ENCODE measurements at regions not wholly inside any gene's neighbourhood (a gene's known extent, or its start where the extent isn't known, plus 50 kb on each side); places are given as distances from the start of the nearest gene placed in this dataset.

GRCh38 chr6:44029444-44030185 lies 97.6 kb downstream of the MRPL14 start:
- peaks cover 9 to 10% of the 10 kb centered on the region in 2 donors for H3K4me1 ChIP-seq (ENCODE audit: control insufficient read depth in 1 of 2, insufficient read depth in 2 of 2, low read length in 2 of 2)
- H3K4me2 ChIP-seq (replicated peaks; ENCODE audit: extremely low read depth, low read length, poor library complexity, severe bottlenecking) = no peak overlapping the region
- Mint-ChIP-seq H3K4me3 (peak overlapping the region in 1 of 2 donors; percentile 48), H3K27ac (peak overlapping the region in 1 of 7 donors; percentile 2), H3K9me3 (peaks cover 0 to 2% (median 0%) of the 10 kb centered on the region in 7 donors), H3K36me3 (no peaks in the 10 kb centered on the region), H3K4me1 (peaks cover 10% of the 10 kb centered on the region), H3K27me3 (ENCODE audit: low read depth in 3 of 3) (peaks cover 11 to 16% (median 13%) of the 10 kb centered on the region in 3 donors)
- H2AFZ ChIP-seq (ENCODE audit: insufficient read depth, low read depth, low read length, poor library complexity, severe bottlenecking) = no peak overlapping the region
- H3K36me3 ChIP-seq (replicated peaks in 1 of 2; ENCODE audit: control insufficient read depth in 1 of 2, insufficient read depth in 2 of 2, low read length in 2 of 2) = no peaks in the 10 kb centered on the region
- intact Hi-C loops (cut with micrococcal nuclease) = no loop called here
- no peak overlapping the region for H3K27ac ChIP-seq (ENCODE audit: low read depth in 1 of 2, low read length in 2 of 2)
- no peak for TF ChIP-seq CTCF (IDR thresholded peaks at IDR 0.05)
- no peak overlapping the region for H3K4me3 ChIP-seq (replicated peaks in 1 of 3; ENCODE audit: low read depth in 2 of 3, low read length in 3 of 3)
- H3K9ac ChIP-seq (ENCODE audit: insufficient read depth, low read length, poor library complexity, severe bottlenecking) = no peak overlapping the region
- no peaks in the 10 kb centered on the region for H3K79me2 ChIP-seq (ENCODE audit: insufficient read depth, low read length)
- WGBS (ENCODE audit: insufficient coverage) = no CpG with 5 or more reads among the region's 4 CpGs
- H3K9me3 ChIP-seq (replicated peaks in 1 of 2; ENCODE audit: control insufficient read depth in 1 of 2, insufficient read depth in 1 of 2, low read length in 2 of 2) = no peaks in the 10 kb centered on the region
- no peak for DNase-seq
- H4K20me1 ChIP-seq (ENCODE audit: insufficient read depth, low read length) = no peaks in the 10 kb centered on the region
- peaks cover 0 to 12% of the 10 kb centered on the region in 2 donors for H3K27me3 ChIP-seq (ENCODE audit: control insufficient read depth in 2 of 2, insufficient read depth in 2 of 2, low read length in 2 of 2)

- H3K27me3 Mint-ChIP-seq (ENCODE audit: low read depth in 3 of 3) = peaks cover 11 to 16% (median 13%) of the 10 kb centered on the region in 3 donors
- Histone ChIP-seq H3K9ac (ENCODE audit: insufficient read depth, low read length, poor library complexity, severe bottlenecking) (no peak overlapping the region), H3K79me2 (ENCODE audit: insufficient read depth, low read length) (no peaks in the 10 kb centered on the region), H2AFZ (ENCODE audit: insufficient read depth, low read depth, low read length, poor library complexity, severe bottlenecking) (no peak overlapping the region), H3K36me3 (replicated peaks in 1 of 2; ENCODE audit: control insufficient read depth in 1 of 2, insufficient read depth in 2 of 2, low read length in 2 of 2) (no peaks in the 10 kb centered on the region), H4K20me1 (ENCODE audit: insufficient read depth, low read length) (no peaks in the 10 kb centered on the region), H3K27me3 (ENCODE audit: control insufficient read depth in 2 of 2, insufficient read depth in 2 of 2, low read length in 2 of 2) (peaks cover 0 to 12% of the 10 kb centered on the region in 2 donors), H3K27ac (ENCODE audit: low read depth in 1 of 2, low read length in 2 of 2) (no peak overlapping the region), H3K4me3 (replicated peaks in 1 of 3; ENCODE audit: low read depth in 2 of 3, low read length in 3 of 3) (no peak overlapping the region), H3K4me1 (ENCODE audit: control insufficient read depth in 1 of 2, insufficient read depth in 2 of 2, low read length in 2 of 2) (peaks cover 2 to 8% of the 10 kb centered on the region in 2 donors), H3K9me3 (replicated peaks in 1 of 2; ENCODE audit: control insufficient read depth in 1 of 2, insufficient read depth in 1 of 2, low read length in 2 of 2) (no peaks in the 10 kb centered on the region), H3K4me2 (replicated peaks; ENCODE audit: extremely low read depth, low read length, poor library complexity, severe bottlenecking) (no peak overlapping the region)
- TF ChIP-seq CTCF (IDR thresholded peaks at IDR 0.05) = no peak
- H3K4me1 Mint-ChIP-seq = peaks cover 7% of the 10 kb centered on the region
- intact Hi-C loops (cut with micrococcal nuclease) = no loop called here
- DNase-seq = no peak
- no peak overlapping the region for H3K27ac Mint-ChIP-seq
- no peaks in the 10 kb centered on the region for H3K36me3 Mint-ChIP-seq
- H3K9me3 Mint-ChIP-seq = peaks cover 0 to 2% (median 0%) of the 10 kb centered on the region in 7 donors
- WGBS (ENCODE audit: insufficient coverage) = 100% methylated on average over 1 of the region's 3 CpGs
- H3K4me3 Mint-ChIP-seq = peak overlapping the region in 1 of 2 donors; percentile 35
Observed at GRCh38 chr6:44028789-44029310, 98.4 kb downstream of the MRPL14 start.

Measured in CD14-positive monocyte (primary cell).